ENCODE measurements at regions not wholly inside any gene's neighbourhood (a gene's known extent, or its start where the extent isn't known, plus 50 kb on each side); places are given as distances from the start of the nearest gene placed in this dataset.

- Histone ChIP-seq H3K27ac (ENCODE audit: low read depth, low read length) (no peak overlapping the region), H2AFZ (ENCODE audit: low read length) (no peak overlapping the region), H3K4me1 (ENCODE audit: insufficient read depth, low read length) (no peaks in the 10 kb centered on the region), H3K4me2 (ENCODE audit: insufficient read depth, low read length) (no peak overlapping the region), H3K4me3 (ENCODE audit: insufficient read depth, low read length) (no peak overlapping the region), H3K9me3 (ENCODE audit: low read depth, low read length) (no peaks in the 10 kb centered on the region), H3K79me2 (ENCODE audit: insufficient read depth, low read length) (no peaks in the 10 kb centered on the region), H3K36me3 (ENCODE audit: insufficient read depth, low read length) (no peaks in the 10 kb centered on the region), H4K20me1 (ENCODE audit: insufficient read depth, low read length) (no peaks in the 10 kb centered on the region), H3K27me3 (ENCODE audit: insufficient read depth, low read length) (peaks cover 2% of the 10 kb centered on the region)
- no peak for TF ChIP-seq CTCF (IDR thresholded peaks at IDR 0.05; ENCODE audit: extremely low read depth, low read depth, low read length)
- peak; percentile 42 for DNase-seq (ENCODE audit: insufficient read length, low spot score, missing footprints)
Measured at GRCh38 chr10:89940076-89940475, 238.7 kb downstream of the KIF20B start.

DNA sequence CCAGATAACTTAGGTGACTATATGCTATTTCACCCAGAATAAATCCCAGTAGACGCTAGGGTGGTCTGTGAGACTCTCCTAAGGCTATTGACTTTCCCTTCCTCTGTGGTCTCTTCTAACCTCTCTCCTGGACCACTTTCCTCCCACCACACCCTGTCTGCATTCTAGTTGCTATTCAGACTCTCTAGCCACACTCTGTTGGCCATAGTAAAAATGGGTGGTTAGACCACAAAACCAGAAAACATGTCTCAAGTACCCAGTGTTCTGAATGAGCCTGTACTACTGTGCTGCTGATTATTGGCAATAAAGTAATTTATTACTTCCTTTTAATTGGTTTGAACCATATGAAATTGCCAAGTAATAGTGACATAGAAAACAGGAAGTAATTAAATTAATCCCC lies 240.8 kb downstream of the KIF20B start:
- Histone ChIP-seq H3K4me3 (ENCODE audit: insufficient read depth, low read length) (no peak overlapping the region), H3K27ac (ENCODE audit: low read depth, low read length) (no peak overlapping the region), H3K79me2 (ENCODE audit: insufficient read depth, low read length) (no peaks in the 10 kb centered on the region), H4K20me1 (ENCODE audit: insufficient read depth, low read length) (no peaks in the 10 kb centered on the region), H3K9me3 (ENCODE audit: low read depth, low read length) (no peaks in the 10 kb centered on the region), H3K27me3 (ENCODE audit: insufficient read depth, low read length) (peaks cover 2% of the 10 kb centered on the region), H3K4me1 (ENCODE audit: insufficient read depth, low read length) (no peaks in the 10 kb centered on the region), H3K4me2 (ENCODE audit: insufficient read depth, low read length) (no peak overlapping the region), H2AFZ (ENCODE audit: low read length) (no peak overlapping the region), H3K36me3 (ENCODE audit: insufficient read depth, low read length) (no peaks in the 10 kb centered on the region)
- no peak for DNase-seq (ENCODE audit: insufficient read length, low spot score, missing footprints)
- TF ChIP-seq CTCF (IDR thresholded peaks at IDR 0.05; ENCODE audit: extremely low read depth, low read depth, low read length): no peak

DNA sequence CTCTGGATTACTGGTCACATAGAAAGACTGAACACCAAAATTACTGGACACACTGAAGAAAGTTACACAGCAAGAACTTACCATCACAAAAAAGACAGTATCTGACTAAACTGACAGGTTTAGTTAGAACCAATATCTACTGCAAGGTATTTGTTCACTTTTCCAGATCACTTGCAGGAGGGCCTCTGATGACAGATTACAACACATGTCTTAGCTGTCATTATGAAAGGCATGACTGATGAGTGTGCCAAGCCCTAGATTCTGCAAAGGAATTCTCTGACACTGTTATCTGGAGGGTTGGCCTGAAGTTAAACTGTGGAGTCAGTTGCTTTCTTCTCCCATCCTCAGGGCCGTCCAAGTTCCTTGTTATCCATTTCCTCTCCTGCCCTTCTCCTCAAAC lies 242.7 kb downstream of the KIF20B start:
- no peaks in the 10 kb centered on the region for H4K20me1 ChIP-seq (ENCODE audit: insufficient read depth, low read length)
- no peaks in the 10 kb centered on the region for H3K4me1 ChIP-seq (ENCODE audit: insufficient read depth, low read length)
- no peak overlapping the region for H3K27ac ChIP-seq (ENCODE audit: low read depth, low read length)
- H3K9me3 ChIP-seq (ENCODE audit: low read depth, low read length): no peaks in the 10 kb centered on the region
- H2AFZ ChIP-seq (ENCODE audit: low read length): no peak overlapping the region
- no peak overlapping the region for H3K4me3 ChIP-seq (ENCODE audit: insufficient read depth, low read length)
- H3K79me2 ChIP-seq (ENCODE audit: insufficient read depth, low read length): no peaks in the 10 kb centered on the region
- TF ChIP-seq CTCF (IDR thresholded peaks at IDR 0.05; ENCODE audit: extremely low read depth, low read depth, low read length): no peak
- H3K4me2 ChIP-seq (ENCODE audit: insufficient read depth, low read length): no peak overlapping the region
- no peaks in the 10 kb centered on the region for H3K36me3 ChIP-seq (ENCODE audit: insufficient read depth, low read length)
- DNase-seq (ENCODE audit: insufficient read length, low spot score, missing footprints): no peak
- H3K27me3 ChIP-seq (ENCODE audit: insufficient read depth, low read length): peaks cover 2% of the 10 kb centered on the region

DNA sequence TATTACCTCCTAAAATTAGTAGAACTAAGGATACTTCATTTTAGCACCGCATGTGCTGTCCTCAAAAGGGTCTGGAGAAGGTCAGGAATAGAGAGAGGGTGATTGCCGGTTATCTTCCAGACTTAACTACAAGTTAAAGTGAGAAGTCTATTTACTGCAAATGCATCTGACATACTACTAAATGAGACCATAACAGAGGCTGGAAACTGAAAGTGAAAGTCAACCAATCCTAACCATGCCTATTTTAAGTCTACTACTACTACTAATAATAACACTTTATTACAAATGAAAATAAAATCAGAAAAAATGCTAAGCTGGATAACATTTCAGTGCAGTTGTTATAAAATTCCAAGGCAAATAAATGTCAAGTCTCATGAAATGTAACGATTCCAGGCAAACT lies 244.7 kb downstream of the KIF20B start:
- no peaks in the 10 kb centered on the region for H3K79me2 ChIP-seq (ENCODE audit: insufficient read depth, low read length)
- no peak for DNase-seq (ENCODE audit: insufficient read length, low spot score, missing footprints)
- H3K4me2 ChIP-seq (ENCODE audit: insufficient read depth, low read length): peak overlapping the region; percentile 33
- peak overlapping the region; percentile 8 for H3K4me3 ChIP-seq (ENCODE audit: insufficient read depth, low read length)
- H3K4me1 ChIP-seq (ENCODE audit: insufficient read depth, low read length): no peaks in the 10 kb centered on the region
- H2AFZ ChIP-seq (ENCODE audit: low read length): peak overlapping the region; percentile 61
- H3K9me3 ChIP-seq (ENCODE audit: low read depth, low read length): no peaks in the 10 kb centered on the region
- no peak overlapping the region for H3K27ac ChIP-seq (ENCODE audit: low read depth, low read length)
- no peaks in the 10 kb centered on the region for H4K20me1 ChIP-seq (ENCODE audit: insufficient read depth, low read length)
- H3K27me3 ChIP-seq (ENCODE audit: insufficient read depth, low read length): peaks cover 2% of the 10 kb centered on the region
- H3K36me3 ChIP-seq (ENCODE audit: insufficient read depth, low read length): no peaks in the 10 kb centered on the region
- TF ChIP-seq CTCF (IDR thresholded peaks at IDR 0.05; ENCODE audit: extremely low read depth, low read depth, low read length): no peak
